ENCODE measurements at regions not wholly inside any gene's neighbourhood (a gene's known extent, or its start where the extent isn't known, plus 50 kb on each side); places are given as distances from the start of the nearest gene placed in this dataset.
"Not testable (repeated sequence)": the region's sequence is repeated elsewhere in the genome, so short reads cannot be mapped to it uniquely, and the experiment has no call there.

GRCh38 chr7:52189153-52189778, 846.2 kb upstream of the POM121L12 start:
- Histone ChIP-seq H3K9me3 (ENCODE audit: control insufficient read depth in 2 of 3, low read length in 3 of 3) (no peaks in the 10 kb centered on the region), H3K4me3 (ENCODE audit: low read length) (no peak overlapping the region), H3K4me1 (ENCODE audit: control insufficient read depth in 2 of 2, insufficient read depth in 2 of 2, low read length in 2 of 2) (no peaks in the 10 kb centered on the region), H3K27me3 (ENCODE audit: control insufficient read depth in 2 of 2, insufficient read depth in 2 of 2, low read length in 2 of 2) (no peaks in the 10 kb centered on the region), H3K36me3 (ENCODE audit: control insufficient read depth in 2 of 3, insufficient read depth in 3 of 3, low read length in 3 of 3) (no peaks in the 10 kb centered on the region), H3K27ac (ENCODE audit: low read depth, low read length) (no peak overlapping the region)
- no peak overlapping the region for H3K4me3 Mint-ChIP-seq
- ATAC-seq = no peak
- no peaks in the 10 kb centered on the region for H3K27me3 Mint-ChIP-seq
- peaks cover under 1 to 24% (median 8%) of the 10 kb centered on the region in 11 donors for H3K9me3 Mint-ChIP-seq
- no peak overlapping the region for H3K27ac Mint-ChIP-seq
- intact Hi-C loops (cut with micrococcal nuclease) = no loop called here
- ChIA-PET CTCF (no interaction called here), POLR2A (no interaction called here)
- no peaks in the 10 kb centered on the region for H3K36me3 Mint-ChIP-seq
- DNase-seq = no peak
- H3K4me1 Mint-ChIP-seq = no peaks in the 10 kb centered on the region

GRCh38 chr7:52184006-52184703, 851.3 kb upstream of the POM121L12 start:
- Histone ChIP-seq H3K4me3 (ENCODE audit: low read length) (no peak overlapping the region), H3K27ac (ENCODE audit: low read depth, low read length) (no peak overlapping the region), H3K36me3 (ENCODE audit: control insufficient read depth in 2 of 3, insufficient read depth in 3 of 3, low read length in 3 of 3) (no peaks in the 10 kb centered on the region), H3K27me3 (ENCODE audit: control insufficient read depth in 2 of 2, insufficient read depth in 2 of 2, low read length in 2 of 2) (no peaks in the 10 kb centered on the region), H3K4me1 (ENCODE audit: control insufficient read depth in 2 of 2, insufficient read depth in 2 of 2, low read length in 2 of 2) (no peaks in the 10 kb centered on the region), H3K9me3 (ENCODE audit: control insufficient read depth in 2 of 3, low read length in 3 of 3) (no peaks in the 10 kb centered on the region)
- DNase-seq (no peak), ATAC-seq (no peak)
- Mint-ChIP-seq H3K27me3 (no peaks in the 10 kb centered on the region), H3K4me3 (no peak overlapping the region), H3K4me1 (no peaks in the 10 kb centered on the region), H3K36me3 (no peaks in the 10 kb centered on the region), H3K27ac (no peak overlapping the region), H3K9me3 (peaks cover 3 to 25% (median 10%) of the 10 kb centered on the region in 11 donors)
- intact Hi-C loops (cut with micrococcal nuclease) = no loop called here
- ChIA-PET CTCF (no interaction called here), POLR2A (no interaction called here)

DNA sequence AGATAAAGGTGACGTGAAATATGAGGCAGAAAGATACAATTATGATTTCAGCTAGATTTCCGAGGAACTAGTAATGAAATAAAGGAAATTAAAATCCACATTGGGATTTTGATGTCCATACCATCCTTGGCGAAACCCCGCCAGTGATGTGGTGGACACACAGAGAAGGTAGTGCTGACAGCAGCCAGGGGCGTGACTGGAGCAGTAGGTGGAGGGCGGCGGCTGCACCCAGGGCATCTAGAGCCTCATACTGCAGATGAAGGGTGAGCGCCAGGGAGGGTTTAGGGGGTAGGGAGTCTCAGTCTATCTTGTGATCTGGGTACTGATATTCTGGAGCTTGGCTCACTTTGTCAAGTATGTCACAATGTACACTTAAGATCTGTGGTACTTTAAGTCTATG, 855.5 kb upstream of the POM121L12 start:
- Histone ChIP-seq H3K9me3 (ENCODE audit: control insufficient read depth in 2 of 3, low read length in 3 of 3) (no peaks in the 10 kb centered on the region), H3K36me3 (ENCODE audit: control insufficient read depth in 2 of 3, insufficient read depth in 3 of 3, low read length in 3 of 3) (no peaks in the 10 kb centered on the region), H3K27ac (ENCODE audit: low read depth, low read length) (no peak overlapping the region), H3K27me3 (ENCODE audit: control insufficient read depth in 2 of 2, insufficient read depth in 2 of 2, low read length in 2 of 2) (no peaks in the 10 kb centered on the region), H3K4me1 (ENCODE audit: control insufficient read depth in 2 of 2, insufficient read depth in 2 of 2, low read length in 2 of 2) (no peaks in the 10 kb centered on the region), H3K4me3 (ENCODE audit: low read length) (no peak overlapping the region)
- Mint-ChIP-seq H3K27ac (no peak overlapping the region), H3K9me3 (peaks cover 4 to 14% (median 6%) of the 10 kb centered on the region in 11 donors), H3K27me3 (no peaks in the 10 kb centered on the region), H3K4me1 (no peaks in the 10 kb centered on the region), H3K36me3 (no peaks in the 10 kb centered on the region), H3K4me3 (no peak overlapping the region)
- POLR2A ChIA-PET = no interaction called here
- intact Hi-C loops (cut with micrococcal nuclease) = no loop called here
- ATAC-seq = no peak
- no peak for DNase-seq
- CTCF ChIA-PET = no interaction called here

- no peak overlapping the region for H3K4me3 ChIP-seq (ENCODE audit: low read length)
- ChIA-PET POLR2A (no interaction called here), CTCF (no interaction called here)
- Mint-ChIP-seq H3K36me3 (no peaks in the 10 kb centered on the region), H3K9me3 (peaks cover 0 to 22% (median 9%) of the 10 kb centered on the region in 11 donors), H3K4me3 (no peak overlapping the region), H3K4me1 (no peaks in the 10 kb centered on the region), H3K27me3 (no peaks in the 10 kb centered on the region), H3K27ac (no peak overlapping the region)
- no peak overlapping the region for H3K27ac ChIP-seq (ENCODE audit: low read depth, low read length)
- no peak for ATAC-seq
- H3K36me3 ChIP-seq (ENCODE audit: control insufficient read depth in 2 of 3, insufficient read depth in 3 of 3, low read length in 3 of 3) = no peaks in the 10 kb centered on the region
- no peaks in the 10 kb centered on the region for H3K4me1 ChIP-seq (ENCODE audit: control insufficient read depth in 2 of 2, insufficient read depth in 2 of 2, low read length in 2 of 2)
- no peaks in the 10 kb centered on the region for H3K27me3 ChIP-seq (ENCODE audit: control insufficient read depth in 2 of 2, insufficient read depth in 2 of 2, low read length in 2 of 2)
- H3K9me3 ChIP-seq (ENCODE audit: control insufficient read depth in 2 of 3, low read length in 3 of 3) = no peaks in the 10 kb centered on the region
- DNase-seq = no peak
- intact Hi-C loops (cut with micrococcal nuclease) = no loop called here
Observed at GRCh38 chr7:52168085-52168484, 851.5 kb upstream of the COBL start.

GRCh38 chr7:52163311-52163710, 846.7 kb upstream of the COBL start:
- H3K27me3 Mint-ChIP-seq = no peaks in the 10 kb centered on the region
- intact Hi-C loops (cut with micrococcal nuclease) = no loop called here
- no peak overlapping the region for H3K4me3 Mint-ChIP-seq
- no peak overlapping the region for H3K4me3 ChIP-seq (ENCODE audit: low read length)
- DNase-seq (no peak), ATAC-seq (no peak)
- no peak overlapping the region for H3K27ac ChIP-seq (ENCODE audit: low read depth, low read length)
- H3K36me3 ChIP-seq (ENCODE audit: control insufficient read depth in 2 of 3, insufficient read depth in 3 of 3, low read length in 3 of 3) = no peaks in the 10 kb centered on the region
- H3K36me3 Mint-ChIP-seq = no peaks in the 10 kb centered on the region
- no peaks in the 10 kb centered on the region for H3K4me1 Mint-ChIP-seq
- POLR2A ChIA-PET = no interaction called here
- CTCF ChIA-PET = no interaction called here
- H3K27me3 ChIP-seq (ENCODE audit: control insufficient read depth in 2 of 2, insufficient read depth in 2 of 2, low read length in 2 of 2) = no peaks in the 10 kb centered on the region
- H3K4me1 ChIP-seq (ENCODE audit: control insufficient read depth in 2 of 2, insufficient read depth in 2 of 2, low read length in 2 of 2) = no peaks in the 10 kb centered on the region
- H3K27ac Mint-ChIP-seq = no peak overlapping the region
- peaks cover 0 to 18% (median 4%) of the 10 kb centered on the region in 11 donors for H3K9me3 Mint-ChIP-seq
- H3K9me3 ChIP-seq (ENCODE audit: control insufficient read depth in 2 of 3, low read length in 3 of 3) = no peaks in the 10 kb centered on the region

DNA sequence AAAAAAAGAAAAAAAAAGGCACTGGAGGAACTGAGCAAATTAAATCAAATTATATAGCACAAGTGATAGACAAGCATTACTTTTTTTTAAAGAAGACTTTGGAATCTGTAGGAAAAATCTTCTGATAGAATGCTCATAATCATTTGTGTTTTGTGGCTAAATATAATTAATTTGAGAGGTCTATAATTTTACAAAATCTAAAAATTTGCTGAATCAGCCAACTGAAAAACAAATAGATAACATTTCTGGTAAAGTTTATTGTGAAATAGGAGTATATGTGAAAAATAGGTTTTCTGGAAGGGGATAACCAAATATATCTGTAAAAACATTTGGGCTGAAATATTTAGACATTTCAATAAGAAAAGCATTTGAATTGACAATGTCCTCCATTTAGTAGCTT, 844.9 kb upstream of the COBL start:
- H3K4me1 Mint-ChIP-seq = no peaks in the 10 kb centered on the region
- Histone ChIP-seq H3K36me3 (ENCODE audit: control insufficient read depth in 2 of 3, insufficient read depth in 3 of 3, low read length in 3 of 3) (no peaks in the 10 kb centered on the region), H3K4me1 (ENCODE audit: control insufficient read depth in 2 of 2, insufficient read depth in 2 of 2, low read length in 2 of 2) (no peaks in the 10 kb centered on the region), H3K27ac (ENCODE audit: low read depth, low read length) (no peak overlapping the region), H3K27me3 (ENCODE audit: control insufficient read depth in 2 of 2, insufficient read depth in 2 of 2, low read length in 2 of 2) (no peaks in the 10 kb centered on the region), H3K4me3 (ENCODE audit: low read length) (no peak overlapping the region), H3K9me3 (ENCODE audit: control insufficient read depth in 2 of 3, low read length in 3 of 3) (no peaks in the 10 kb centered on the region)
- no peaks in the 10 kb centered on the region for H3K36me3 Mint-ChIP-seq
- no peak overlapping the region for H3K4me3 Mint-ChIP-seq
- CTCF ChIA-PET = no interaction called here
- POLR2A ChIA-PET = no interaction called here
- intact Hi-C loops (cut with micrococcal nuclease) = no loop called here
- DNase-seq (no peak), ATAC-seq (no peak)
- H3K27ac Mint-ChIP-seq = no peak overlapping the region
- H3K9me3 Mint-ChIP-seq = peaks cover 0 to 11% (median 5%) of the 10 kb centered on the region in 11 donors
- H3K27me3 Mint-ChIP-seq = no peaks in the 10 kb centered on the region

DNA sequence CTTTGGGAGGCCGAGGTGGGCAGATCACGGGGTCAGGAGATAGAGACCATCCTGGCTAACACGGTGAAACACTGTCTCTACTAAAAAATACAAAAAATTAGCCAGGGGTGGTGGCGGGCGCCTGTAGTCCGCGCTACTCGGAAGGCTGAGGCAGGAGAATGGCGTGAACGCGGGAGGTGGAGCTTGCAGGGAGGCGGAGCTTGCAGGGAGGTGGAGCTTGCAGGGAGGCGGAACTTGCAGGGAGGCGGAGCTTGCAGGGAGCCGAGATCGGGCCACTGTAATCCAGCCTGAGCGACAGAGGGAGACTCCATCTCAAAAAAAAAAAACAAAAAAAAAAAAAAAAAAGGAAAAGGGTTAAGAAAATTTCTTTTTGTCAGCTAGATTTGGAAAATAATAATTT, 842.8 kb upstream of the COBL start:
- H3K27me3 Mint-ChIP-seq; intact Hi-C loops (cut with micrococcal nuclease); H3K4me1 Mint-ChIP-seq; H3K27me3 ChIP-seq (ENCODE audit: control insufficient read depth in 2 of 2, insufficient read depth in 2 of 2, low read length in 2 of 2); H3K27ac Mint-ChIP-seq; CTCF ChIA-PET; H3K4me1 ChIP-seq (ENCODE audit: control insufficient read depth in 2 of 2, insufficient read depth in 2 of 2, low read length in 2 of 2); H3K4me3 ChIP-seq (ENCODE audit: low read length); DNase-seq; H3K27ac ChIP-seq (ENCODE audit: low read depth, low read length); ATAC-seq; H3K36me3 Mint-ChIP-seq; H3K36me3 ChIP-seq (ENCODE audit: control insufficient read depth in 2 of 3, insufficient read depth in 3 of 3, low read length in 3 of 3); H3K9me3 ChIP-seq (ENCODE audit: control insufficient read depth in 2 of 3, low read length in 3 of 3); H3K4me3 Mint-ChIP-seq; POLR2A ChIA-PET: not testable (repeated sequence)
- H3K9me3 Mint-ChIP-seq = peaks cover 0 to 14% (median 6%) of the 10 kb centered on the region in 11 donors
